GM12878 (cell line): ENCODE measurements at regions not wholly inside any gene's neighbourhood (a gene's known extent, or its start where the extent isn't known, plus 50 kb on each side); places are given as distances from the start of the nearest gene placed in this dataset.
A peak's percentile ranks its signal among the peaks of the same experiment; 100 is the strongest.

Experiments used
- ATAC-seq: fragments of 200-7000 bp; cut with Tn5 transposase; 3 replicates; pipeline ENCODE4 v1.9.1; 2020; ENCODE audit warnings: mild to moderate bottlenecking, moderate library complexity
- BruUV-seq: library from RNA; stranded (reverse); fragments of 400-500 nt; replicated peaks from 2 replicates; lab custom pipeline; 2021; lab: Mats Ljungman, UMichigan
- CTCF ChIA-PET: fragments of 300-600 bp; sonication (Branson Sonifier 250); formaldehyde crosslinking; extraction: SDS; loops from one replicate; lab custom pipeline; 2021; ENCODE audit warnings: inconsistent platforms; lab: Yijun Ruan, JAX
- POLR2A ChIA-PET: fragments of 350-600 bp; formaldehyde crosslinking; extraction: SDS; loops from one replicate; lab custom pipeline; 2021; ENCODE audit warnings: inconsistent platforms; lab: Charles Lee
- RAD21 ChIA-PET: fragments of 300-600 bp; sonication (Branson Sonifier 250); formaldehyde crosslinking; loops from one replicate; lab custom pipeline; 2023; ENCODE audit warnings: antibody characterized with exemption; ENCODE audit not compliant: unreplicated experiment; lab: Charles Lee
- SMC1A ChIA-PET: fragments of 300-600 bp; sonication (Branson Sonifier 250); formaldehyde crosslinking; loops from one replicate; lab custom pipeline; 2023; ENCODE audit not compliant: unreplicated experiment, uncharacterized antibody; lab: Charles Lee
- DNase-seq: peaks from one replicate; pipeline ENCODE4 v3.0.0-alpha.2; 2011; ENCODE audit warnings: low read depth, low spot score
- FAIRE-seq: peaks from 3 replicates; lab custom pipeline; 2011; peaks lifted over from hg19 to GRCh38; lab: Jason Lieb, UNC
- H2AFZ ChIP-seq: 2 replicates; pipeline ENCODE4 v1.6.0; 2011; ENCODE audit warnings: low read depth, low read length, control low read depth; ENCODE audit not compliant: control insufficient read depth
- H3K27ac ChIP-seq: 2 replicates; pipeline ENCODE4 v1.5.1; 2011; ENCODE audit warnings: control low read depth; ENCODE audit not compliant: control insufficient read depth, insufficient read depth
- H3K27me3 ChIP-seq, 2 experiments: replicated peaks in 1 of 2; 2 replicates each; pipeline versions ENCODE4 v1.6.0 to v1.6.1; 2011; ENCODE audit warnings: low read length in 1 of 2; ENCODE audit not compliant: control insufficient read depth in 2 of 2, insufficient read depth in 2 of 2
- H3K36me3 ChIP-seq, 2 experiments: 2 replicates each; pipeline ENCODE4 v1.5.1; 2011; ENCODE audit warnings: low read length in 1 of 2; ENCODE audit not compliant: control insufficient read depth in 2 of 2, insufficient read depth in 2 of 2
- H3K4me1 ChIP-seq: 2 replicates; pipeline ENCODE4 v1.6.1; 2011; ENCODE audit warnings: mild to moderate bottlenecking, low read length, moderate library complexity, mixed read lengths; ENCODE audit not compliant: control insufficient read depth, insufficient read depth
- H3K4me2 ChIP-seq: 2 replicates; pipeline ENCODE4 v1.6.0; 2011; ENCODE audit warnings: control low read depth; ENCODE audit not compliant: control insufficient read depth, insufficient read depth
- H3K4me3 ChIP-seq: fragments of 200-600 bp; sonication (generic); 2 replicates; pipeline ENCODE4 v1.5.1; 2016
- H3K79me2 ChIP-seq: 2 replicates; pipeline ENCODE4 v1.6.0; 2011; ENCODE audit warnings: low read length; ENCODE audit not compliant: control insufficient read depth, insufficient read depth
- H3K9ac ChIP-seq: 2 replicates; pipeline ENCODE4 v1.8.0; 2011; ENCODE audit warnings: low read length, control low read depth, mixed read lengths; ENCODE audit not compliant: control insufficient read depth, insufficient read depth
- H3K9me3 ChIP-seq: replicated peaks from 3 replicates; pipeline ENCODE4 v1.5.1; 2011; ENCODE audit warnings: mild to moderate bottlenecking, low read length; ENCODE audit not compliant: control insufficient read depth, insufficient read depth
- H4K20me1 ChIP-seq: 2 replicates; pipeline ENCODE4 v1.6.0; 2011; ENCODE audit not compliant: control insufficient read depth, insufficient read depth
- BCL3 ChIP-seq: IDR thresholded peaks from 2 replicates; pipeline ENCODE4 v1.6.1; 2011; ENCODE audit warnings: borderline replicate concordance, low read depth, mild to moderate bottlenecking, moderate library complexity, low read length; ENCODE audit not compliant: insufficient read depth, poor library complexity, severe bottlenecking
- CBX5 ChIP-seq: sonication (generic); IDR thresholded peaks from 2 replicates; pipeline ENCODE4 v1.6.1; 2016; ENCODE audit warnings: low read depth, moderate library complexity, mild to moderate bottlenecking, inconsistent platforms
- IRF4 ChIP-seq: IDR thresholded peaks from 2 replicates; pipeline ENCODE4 v1.6.1; 2011; ENCODE audit warnings: low read depth, low read length
- MEF2B ChIP-seq: fragments of 450-650 bp; IDR thresholded peaks from 2 replicates; pipeline ENCODE4 v1.6.1; 2018; ENCODE audit warnings: mild to moderate bottlenecking, moderate library complexity; ENCODE audit not compliant: partially characterized antibody, poor library complexity, severe bottlenecking
- MYB ChIP-seq: fragments of 150-350 bp; IDR thresholded peaks from 2 replicates; pipeline ENCODE4 v1.6.1; 2014; ENCODE audit warnings: mild to moderate bottlenecking, low read depth, low read length, borderline replicate concordance
- NFXL1 ChIP-seq: fragments of 450-650 bp; IDR thresholded peaks from 2 replicates; pipeline ENCODE4 v1.6.1; 2017; ENCODE audit warnings: antibody characterized with exemption, mild to moderate bottlenecking, borderline replicate concordance
- WGBS: methylation state at CpG from one replicate; pipeline ENCODE4 v1.1.6; 2016; ENCODE audit warnings: low lambda C conversion rate; ENCODE audit not compliant: insufficient replicate concordance, insufficient coverage; ENCODE audit errors: missing lambda C conversion rate; 5-methylcytosine and 5-hydroxymethylcytosine counted together
- in situ Hi-C: fragments of 300-500 bp; cut with MboI; formaldehyde crosslinking; loops from 9 replicates; pipeline ENCODE4 v1.14.3; 2018; ENCODE audit warnings: mixed read lengths
- intact Hi-C: fragments of 100-400 bp; cut with micrococcal nuclease; formaldehyde crosslinking; loops from one replicate; pipeline ENCODE4 v1.14.2; 2022; ENCODE audit not compliant: unreplicated experiment

GRCh38 chr1:209191262-209191634, 392.3 kb upstream of the CAMK1G start:
- H3K9me3 ChIP-seq, result peaks cover 9% of the 10 kb centered on the region; the same call in 2 of the 3 replicates
- ChIA-PET RAD21 (interaction anchor here (0.8 to 1.1 kb wide), 2 partner anchors 57 to 116 kb away, joined by 3 read pairs; no protein-coding TSS in a partner anchor), SMC1A (no interaction called here), POLR2A (interaction anchor here (0.7 kb wide), 1 partner anchor 113 kb away, joined by 6 read pairs; no protein-coding TSS in a partner anchor), CTCF (interaction anchor here (0.7 to 2.3 kb wide), 5 partner anchors 13 to 118 kb away, joined by 3 to 7 read pairs (median 4); no protein-coding TSS in a partner anchor)
- no peak overlapping the region for H3K4me2 ChIP-seq
- no peak overlapping the region for H2AFZ ChIP-seq
- FAIRE-seq (no peak), ATAC-seq (no peak), DNase-seq (no peak)
- TF ChIP-seq IRF4 (no peak), MYB (no peak)
- no peaks in the 10 kb centered on the region for H3K79me2 ChIP-seq
- no peak overlapping the region for H3K27ac ChIP-seq
- 0% methylated on average over 1 of the region's 1 CpG for WGBS
- H3K9ac ChIP-seq, result no peak overlapping the region
- H3K36me3 ChIP-seq, result no peaks in the 10 kb centered on the region
- in situ Hi-C loops, result no loop called here
- H3K27me3 ChIP-seq, result no peaks in the 10 kb centered on the region
- BruUV-seq, result no TSS peak
- no peaks in the 10 kb centered on the region for H4K20me1 ChIP-seq
- H3K4me3 ChIP-seq, result no peak overlapping the region
- no peaks in the 10 kb centered on the region; the same call in 1 of the 2 replicates for H3K4me1 ChIP-seq
- intact Hi-C loops, result loop anchor here (5.0 kb wide), 1 partner anchor 539 kb away; no protein-coding TSS in a partner anchor

- H3K9me3 ChIP-seq, result peaks cover 13% of the 10 kb centered on the region; the same call in 2 of the 3 replicates
- RAD21 ChIA-PET, result no interaction called here
Observed at GRCh38 chr1:209196140-209196539, 387.4 kb upstream of the CAMK1G start.

More at GRCh38 chr1:209196140-209196539, 387.4 kb upstream of the CAMK1G start:
- no peak for DNase-seq
- no peaks in the 10 kb centered on the region for H3K36me3 ChIP-seq
- no peak overlapping the region for H3K4me2 ChIP-seq
- H2AFZ ChIP-seq, result no peak overlapping the region
- peak; percentile 88; the same call in 1 of the 2 replicates for TF ChIP-seq CBX5
- no peak for TF ChIP-seq MEF2B
- TF ChIP-seq NFXL1, result 0 out of 2 replicates have a peak, but pooled peaks have one; percentile 56
- no peak for TF ChIP-seq BCL3
- H3K9ac ChIP-seq, result no peak overlapping the region
- H4K20me1 ChIP-seq, result no peaks in the 10 kb centered on the region
- CTCF ChIA-PET, result interaction anchor here (3.7 kb wide), 1 partner anchor 7 kb away, joined by 9 read pairs; no protein-coding TSS in a partner anchor
- BruUV-seq, result no TSS peak
- in situ Hi-C loops (no loop called here), intact Hi-C loops (no loop called here)
- SMC1A ChIA-PET, result no interaction called here
- no peak overlapping the region for H3K4me3 ChIP-seq
- no peak for ATAC-seq
- POLR2A ChIA-PET, result no interaction called here
- no peak for FAIRE-seq
- H3K27me3 ChIP-seq, result no peaks in the 10 kb centered on the region; a peak in 1 of 4 replicates
- no peaks in the 10 kb centered on the region for H3K4me1 ChIP-seq
- H3K27ac ChIP-seq, result no peak overlapping the region
- H3K79me2 ChIP-seq, result no peaks in the 10 kb centered on the region
